ENCODE measurements at regions not wholly inside any gene's neighbourhood (a gene's known extent, or its start where the extent isn't known, plus 50 kb on each side); places are given as distances from the start of the nearest gene placed in this dataset.

- TF ChIP-seq, protein P1, sequence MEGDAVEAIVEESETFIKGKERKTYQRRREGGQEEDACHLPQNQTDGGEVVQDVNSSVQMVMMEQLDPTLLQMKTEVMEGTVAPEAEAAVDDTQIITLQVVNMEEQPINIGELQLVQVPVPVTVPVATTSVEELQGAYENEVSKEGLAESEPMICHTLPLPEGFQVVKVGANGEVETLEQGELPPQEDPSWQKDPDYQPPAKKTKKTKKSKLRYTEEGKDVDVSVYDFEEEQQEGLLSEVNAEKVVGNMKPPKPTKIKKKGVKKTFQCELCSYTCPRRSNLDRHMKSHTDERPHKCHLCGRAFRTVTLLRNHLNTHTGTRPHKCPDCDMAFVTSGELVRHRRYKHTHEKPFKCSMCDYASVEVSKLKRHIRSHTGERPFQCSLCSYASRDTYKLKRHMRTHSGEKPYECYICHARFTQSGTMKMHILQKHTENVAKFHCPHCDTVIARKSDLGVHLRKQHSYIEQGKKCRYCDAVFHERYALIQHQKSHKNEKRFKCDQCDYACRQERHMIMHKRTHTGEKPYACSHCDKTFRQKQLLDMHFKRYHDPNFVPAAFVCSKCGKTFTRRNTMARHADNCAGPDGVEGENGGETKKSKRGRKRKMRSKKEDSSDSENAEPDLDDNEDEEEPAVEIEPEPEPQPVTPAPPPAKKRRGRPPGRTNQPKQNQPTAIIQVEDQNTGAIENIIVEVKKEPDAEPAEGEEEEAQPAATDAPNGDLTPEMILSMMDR (conservative IDR thresholded peaks at IDR 0.05; ENCODE audit: low read length), result no peak
- TF ChIP-seq EZH2phosphoT487 (IDR thresholded peaks at IDR 0.05; ENCODE audit: borderline replicate concordance), result no peak
These were observed 94.6 kb upstream of the SMAD1 start for GRCh38 chr4:145387079-145387478.
